Prostate gland (tissue), 2 donors: ENCODE measurements at regions not wholly inside any gene's neighbourhood (a gene's known extent, or its start where the extent isn't known, plus 50 kb on each side); places are given as distances from the start of the nearest gene placed in this dataset.

Experiments
- CTCF ChIP-seq, 4 experiments: fragments of 200-600 bp in 2 of 4; fragments of 450-650 bp in 2 of 4; sonication (generic) in 2 of 4; IDR thresholded peaks; 1 replicate in 3 of 4; 2 replicates in 1 of 4; pipeline ENCODE4 v1.5.1; 2016 to 2019; ENCODE audit warnings: antibody characterized with exemption in 4 of 4, mild to moderate bottlenecking in 2 of 4, moderate library complexity in 2 of 4
- POLR2A ChIP-seq: fragments of 450-650 bp; IDR thresholded peaks from one replicate; pipeline ENCODE4 v1.6.1; 2016; ENCODE audit warnings: antibody characterized with exemption, mild to moderate bottlenecking
- POLR2AphosphoS5 ChIP-seq: sonication (generic); formaldehyde crosslinking; IDR thresholded peaks from one replicate; pipeline ENCODE4 v1.6.1; 2017; ENCODE audit warnings: antibody characterized with exemption

- no peak for TF ChIP-seq CTCF (IDR thresholded peaks at IDR 0.05)
- TF ChIP-seq POLR2A, result no peak
- no peak for TF ChIP-seq POLR2AphosphoS5
Observed at GRCh38 chr2:122061831-122062230, 306.4 kb downstream of the TSN start.
